Astrocyte of the spinal cord (primary cell): ENCODE measurements at regions not wholly inside any gene's neighbourhood (a gene's known extent, or its start where the extent isn't known, plus 50 kb on each side); places are given as distances from the start of the nearest gene placed in this dataset.

ENCODE experiments used
- DNase-seq: peaks from one replicate; pipeline ENCODE4 v3.0.0; 2011; ENCODE audit warnings: low read depth, low spot score
- H3K4me3 ChIP-seq: 2 replicates; pipeline ENCODE4 v1.5.1; 2011; ENCODE audit warnings: low read depth, mild to moderate bottlenecking, low read length, moderate library complexity
- in situ Hi-C: cut with HindIII; loops from 2 replicates; pipeline ENCODE4 v1.10.0; 2017; ENCODE audit warnings: low sequenced_read_pairs
- TF ChIP-seq, protein P1 (sequence below): IDR thresholded peaks from 2 replicates; pipeline ENCODE4 v1.5.1; 2012; ENCODE audit warnings: low read depth, mild to moderate bottlenecking, low read length, inconsistent platforms

DNA sequence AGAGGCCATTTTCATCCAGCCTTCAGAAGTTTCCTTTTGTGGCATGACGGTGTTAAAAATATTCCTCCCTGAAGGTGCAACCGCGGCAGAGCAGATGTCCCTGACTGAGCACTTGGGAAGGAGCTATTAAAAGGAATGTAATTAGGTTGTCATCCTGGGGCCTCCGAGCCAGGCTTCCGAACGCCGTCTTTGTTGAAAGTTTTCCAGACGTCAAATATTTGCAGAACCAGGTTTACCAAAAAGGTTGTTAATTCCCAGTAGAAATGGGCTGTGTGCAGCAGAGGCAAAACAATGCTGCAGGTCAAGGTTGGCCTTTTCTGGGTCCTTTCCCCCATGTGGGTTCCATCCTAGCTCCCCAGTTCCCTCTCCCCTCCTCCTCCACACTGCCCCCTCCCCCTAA, 88.8 kb upstream of the CALM2 start:
- in situ Hi-C loops = no loop called here
- TF ChIP-seq, protein P1, sequence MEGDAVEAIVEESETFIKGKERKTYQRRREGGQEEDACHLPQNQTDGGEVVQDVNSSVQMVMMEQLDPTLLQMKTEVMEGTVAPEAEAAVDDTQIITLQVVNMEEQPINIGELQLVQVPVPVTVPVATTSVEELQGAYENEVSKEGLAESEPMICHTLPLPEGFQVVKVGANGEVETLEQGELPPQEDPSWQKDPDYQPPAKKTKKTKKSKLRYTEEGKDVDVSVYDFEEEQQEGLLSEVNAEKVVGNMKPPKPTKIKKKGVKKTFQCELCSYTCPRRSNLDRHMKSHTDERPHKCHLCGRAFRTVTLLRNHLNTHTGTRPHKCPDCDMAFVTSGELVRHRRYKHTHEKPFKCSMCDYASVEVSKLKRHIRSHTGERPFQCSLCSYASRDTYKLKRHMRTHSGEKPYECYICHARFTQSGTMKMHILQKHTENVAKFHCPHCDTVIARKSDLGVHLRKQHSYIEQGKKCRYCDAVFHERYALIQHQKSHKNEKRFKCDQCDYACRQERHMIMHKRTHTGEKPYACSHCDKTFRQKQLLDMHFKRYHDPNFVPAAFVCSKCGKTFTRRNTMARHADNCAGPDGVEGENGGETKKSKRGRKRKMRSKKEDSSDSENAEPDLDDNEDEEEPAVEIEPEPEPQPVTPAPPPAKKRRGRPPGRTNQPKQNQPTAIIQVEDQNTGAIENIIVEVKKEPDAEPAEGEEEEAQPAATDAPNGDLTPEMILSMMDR = no peak
- H3K4me3 ChIP-seq = no peak overlapping the region
- no peak for DNase-seq

DNA sequence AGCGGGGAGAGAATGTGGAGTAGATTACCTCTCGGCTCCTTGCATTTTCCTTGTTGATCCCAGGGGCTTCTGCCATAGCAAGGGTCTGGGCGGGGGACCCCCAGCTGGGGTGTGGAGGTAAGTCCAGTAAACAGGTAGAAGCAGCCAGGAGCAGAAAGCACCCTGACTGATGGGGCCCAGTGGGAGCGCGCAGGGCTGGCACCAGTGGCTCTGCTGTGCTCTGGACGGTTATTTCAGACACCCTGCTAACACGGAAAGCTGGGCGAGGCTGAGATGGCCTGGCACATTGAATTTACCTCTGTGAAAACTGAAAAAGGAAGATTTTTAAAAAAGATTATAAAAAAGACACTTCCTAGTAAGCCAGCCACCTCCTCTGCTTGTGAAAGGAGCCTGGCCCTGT, 88.4 kb upstream of the CALM2 start:
- in situ Hi-C loops = no loop called here
- H3K4me3 ChIP-seq = no peak overlapping the region
- no peak for DNase-seq
- TF ChIP-seq, protein P1 = no peak

DNA sequence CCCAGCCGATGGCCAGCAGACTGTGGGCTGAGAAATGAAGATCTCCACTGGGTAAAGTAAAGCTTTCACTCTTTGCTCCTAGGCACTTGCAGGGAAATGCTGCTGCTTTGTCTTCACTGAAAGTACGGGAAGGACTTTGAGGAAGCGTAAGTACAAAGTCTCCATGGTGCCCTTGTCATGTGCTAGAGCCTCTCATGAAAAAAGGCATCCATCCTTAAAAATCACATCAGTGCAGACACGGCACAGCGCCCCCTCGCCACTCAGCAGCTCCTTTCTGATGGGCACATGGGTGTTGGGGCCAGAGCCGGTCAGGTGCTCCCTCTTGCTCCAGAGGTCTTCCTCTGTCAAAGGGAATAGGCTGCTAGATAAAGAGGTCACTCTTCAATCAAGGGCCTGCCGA, 87.8 kb upstream of the CALM2 start:
- TF ChIP-seq, protein P1 = no peak
- no peak for DNase-seq
- H3K4me3 ChIP-seq = no peak overlapping the region
- in situ Hi-C loops = no loop called here

DNA sequence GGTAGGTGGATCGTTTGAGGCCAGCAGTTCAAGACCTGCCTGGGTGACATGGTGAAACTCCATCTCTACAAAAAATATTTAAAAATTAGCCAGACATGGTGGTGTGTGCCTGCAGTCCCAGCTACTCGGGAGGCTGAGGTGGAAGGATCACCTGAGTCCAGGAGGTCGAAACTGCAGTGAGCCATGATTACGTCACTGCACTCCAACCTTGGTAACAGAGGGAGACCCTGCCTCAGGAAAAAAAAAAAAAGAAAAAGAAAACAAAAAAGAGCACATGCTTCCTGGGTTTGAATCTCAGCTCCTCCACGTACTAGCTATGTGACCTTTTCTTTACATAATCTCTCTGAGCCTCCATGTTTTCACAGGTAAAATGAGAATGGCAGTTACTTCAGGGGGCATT, 86.3 kb upstream of the CALM2 start:
- TF ChIP-seq, protein P1 = no peak
- H3K4me3 ChIP-seq = no peak overlapping the region
- in situ Hi-C loops = no loop called here
- no peak for DNase-seq

DNA sequence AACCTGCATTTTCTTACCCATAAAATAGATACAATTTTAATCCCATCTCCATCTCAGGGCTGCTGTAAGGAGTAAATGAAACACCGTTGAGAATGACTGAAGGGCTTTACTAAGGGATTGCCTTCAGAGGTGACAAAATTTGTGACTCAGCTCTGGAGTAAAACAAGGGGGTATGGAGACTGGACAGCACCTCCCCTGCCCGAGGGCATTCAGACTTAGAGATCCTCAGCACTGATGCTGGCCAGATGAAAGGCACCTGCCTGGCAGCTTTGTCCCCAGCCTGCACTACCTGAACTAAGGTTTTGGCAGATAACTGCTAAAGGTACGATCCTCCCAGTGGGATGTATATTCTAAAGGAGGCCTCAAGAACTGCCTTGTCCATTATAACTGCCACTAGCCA, 84.7 kb upstream of the CALM2 start:
- no peak for DNase-seq
- TF ChIP-seq, protein P1 = no peak
- in situ Hi-C loops = no loop called here
- H3K4me3 ChIP-seq = no peak overlapping the region

DNA sequence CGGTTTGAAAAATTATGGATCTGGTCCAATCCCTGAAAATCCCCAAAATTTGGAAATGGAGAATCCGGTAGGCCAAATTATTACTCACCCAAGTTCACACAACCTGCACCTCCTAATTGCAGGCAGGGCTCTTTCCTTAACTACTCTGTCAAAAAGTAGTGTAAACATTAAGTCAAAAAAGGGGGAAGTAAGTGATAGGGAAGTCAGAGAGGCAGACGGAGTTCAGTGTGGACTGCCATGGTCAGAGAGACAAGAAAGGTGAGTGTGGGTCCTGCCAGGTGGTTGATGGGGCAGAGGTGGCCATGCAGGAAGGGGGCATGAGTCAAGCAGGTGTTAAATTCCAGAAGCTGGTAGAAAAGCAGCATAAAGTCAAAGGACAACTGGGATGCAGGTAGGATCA, 83.5 kb upstream of the CALM2 start:
- no peak overlapping the region for H3K4me3 ChIP-seq
- TF ChIP-seq, protein P1 = no peak
- no peak for DNase-seq
- in situ Hi-C loops = no loop called here

DNA sequence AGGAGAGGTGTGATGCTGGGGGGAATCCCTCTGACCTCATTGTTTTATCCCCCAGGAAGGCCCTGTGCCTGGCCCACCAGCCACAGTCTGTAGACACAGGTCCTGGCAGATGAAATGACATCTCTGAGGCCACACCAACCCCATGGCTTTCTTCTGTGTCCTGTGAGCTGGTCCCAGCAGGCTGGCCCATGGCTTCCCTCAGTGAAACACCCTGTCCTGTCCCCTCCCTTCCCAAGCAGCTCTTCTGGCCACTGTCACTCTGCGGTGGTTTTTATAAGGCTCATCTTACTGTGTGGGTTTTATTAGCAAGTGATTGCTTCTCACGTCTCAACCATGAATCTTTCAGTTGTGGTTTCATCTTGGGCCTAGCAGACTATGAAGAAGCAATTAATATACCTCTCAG, 81.6 kb upstream of the CALM2 start:
- H3K4me3 ChIP-seq = no peak overlapping the region
- in situ Hi-C loops = no loop called here
- DNase-seq = no peak
- TF ChIP-seq, protein P1 = no peak
